IMR-90 (cell line): ENCODE measurements at regions not wholly inside any gene's neighbourhood (a gene's known extent, or its start where the extent isn't known, plus 50 kb on each side); places are given as distances from the start of the nearest gene placed in this dataset.

Experiments
- ATAC-seq: fragments of 200-7000 bp; cut with Tn5 transposase; 2 replicates; pipeline ENCODE4 v1.9.1; 2020; ENCODE audit warnings: low read depth, mild to moderate bottlenecking, moderate library complexity
- BruUV-seq: library from RNA; stranded (reverse); fragments of 400-500 nt; replicated peaks from 2 replicates; lab custom pipeline; 2021; lab: Mats Ljungman, UMichigan
- CTCF ChIA-PET: fragments of 300-600 bp; formaldehyde crosslinking; extraction: SDS; loops from one replicate; lab custom pipeline; 2021; ENCODE audit warnings: antibody characterized with exemption; lab: Yijun Ruan, JAX
- POLR2A ChIA-PET: fragments of 300-600 bp; sonication (Branson Sonifier 250); formaldehyde crosslinking; loops from one replicate; lab custom pipeline; 2022; ENCODE audit warnings: antibody characterized with exemption; ENCODE audit not compliant: unreplicated experiment; lab: Charles Lee
- DNase-seq: peaks from one replicate; pipeline ENCODE4 v3.0.0; 2013
- H2AFZ ChIP-seq: replicated peaks from 2 replicates; pipeline ENCODE3; 2013; ENCODE audit warnings: low read length, mild to moderate bottlenecking; ENCODE audit not compliant: poor library complexity
- H2AK5ac ChIP-seq: 2 replicates; pipeline ENCODE4 v1.6.1; 2013; ENCODE audit warnings: low read depth, low read length, inconsistent platforms
- H2AK9ac ChIP-seq: replicated peaks from 2 replicates; pipeline ENCODE3; 2013; ENCODE audit warnings: mild to moderate bottlenecking, low read depth, low read length, moderate library complexity; ENCODE audit not compliant: poor library complexity
- H2BK120ac ChIP-seq: 2 replicates; pipeline ENCODE4 v1.6.1; 2013; ENCODE audit warnings: low read depth, low read length, inconsistent platforms
- H2BK15ac ChIP-seq: 3 replicates; pipeline ENCODE4 v1.6.1; 2013; ENCODE audit warnings: low read depth, low read length, inconsistent platforms
- H2BK20ac ChIP-seq: 2 replicates; pipeline ENCODE4 v1.6.1; 2013; ENCODE audit warnings: low read depth, mild to moderate bottlenecking, inconsistent platforms, low read length, moderate library complexity
- H2BK5ac ChIP-seq: 2 replicates; pipeline ENCODE4 v1.6.1; 2013; ENCODE audit warnings: mild to moderate bottlenecking, low read depth, low read length, inconsistent platforms; ENCODE audit not compliant: poor library complexity, severe bottlenecking
- H3K14ac ChIP-seq: replicated peaks from 2 replicates; pipeline ENCODE4 v1.6.1; 2013; ENCODE audit warnings: low read depth, low read length, inconsistent platforms
- H3K18ac ChIP-seq: 2 replicates; pipeline ENCODE4 v1.6.1; 2013; ENCODE audit warnings: low read depth, low read length, control low read depth
- H3K23ac ChIP-seq: 2 replicates; pipeline ENCODE4 v1.6.1; 2013; ENCODE audit warnings: low read depth, low read length, inconsistent platforms
- H3K27ac ChIP-seq: 2 replicates; pipeline ENCODE4 v1.5.1; 2013; ENCODE audit warnings: mild to moderate bottlenecking, control low read depth, low read length; ENCODE audit not compliant: insufficient read depth
- H3K27me3 ChIP-seq: 2 replicates; pipeline ENCODE4 v1.6.1; 2013; ENCODE audit warnings: low read length; ENCODE audit not compliant: control insufficient read depth, insufficient read depth
- H3K36me3 ChIP-seq: 2 replicates; pipeline ENCODE4 v1.6.1; 2013; ENCODE audit warnings: low read length, mixed read lengths; ENCODE audit not compliant: control insufficient read depth, insufficient read depth
- H3K4ac ChIP-seq: 2 replicates; pipeline ENCODE4 v1.6.1; 2013; ENCODE audit warnings: low read depth, low read length, inconsistent platforms
- H3K4me1 ChIP-seq: 2 replicates; pipeline ENCODE4 v1.6.1; 2013; ENCODE audit warnings: low read length, mixed read lengths; ENCODE audit not compliant: control insufficient read depth, insufficient read depth
- H3K4me2 ChIP-seq: 2 replicates; pipeline ENCODE4 v1.6.1; 2013; ENCODE audit warnings: low read depth, mild to moderate bottlenecking, control low read depth, low read length, moderate library complexity
- H3K4me3 ChIP-seq: 2 replicates; pipeline ENCODE4 v1.5.1; 2013; ENCODE audit warnings: low read depth, mild to moderate bottlenecking, control low read depth, low read length, moderate library complexity; ENCODE audit not compliant: insufficient read depth
- H3K56ac ChIP-seq: 2 replicates; pipeline ENCODE4 v1.6.1; 2013; ENCODE audit warnings: low read length, inconsistent platforms; ENCODE audit not compliant: insufficient read depth; ENCODE audit errors: extremely low read depth
- H3K79me1 ChIP-seq, 2 experiments: 2 replicates each; pipeline ENCODE4 v1.6.1; 2013; ENCODE audit warnings: low read length in 2 of 2, inconsistent platforms in 1 of 2, low read depth in 1 of 2
- H3K9ac ChIP-seq: 2 replicates; pipeline ENCODE4 v1.6.1; 2013; ENCODE audit warnings: low read depth, low read length, control low read depth
- H3K9me1 ChIP-seq: 2 replicates; pipeline ENCODE4 v1.6.1; 2013; ENCODE audit warnings: low read length, inconsistent platforms; ENCODE audit not compliant: insufficient read depth
- H3K9me3 ChIP-seq: 2 replicates; pipeline ENCODE4 v1.6.1; 2013; ENCODE audit warnings: low read length; ENCODE audit not compliant: control insufficient read depth, insufficient read depth
- H4K20me1 ChIP-seq: 2 replicates; pipeline ENCODE4 v1.6.1; 2013; ENCODE audit warnings: low read length, inconsistent platforms; ENCODE audit not compliant: insufficient read depth
- H4K5ac ChIP-seq: 2 replicates; pipeline ENCODE4 v1.6.1; 2013; ENCODE audit warnings: mild to moderate bottlenecking, low read depth, low read length, control low read depth
- H4K8ac ChIP-seq, 2 experiments: 2 replicates each; pipeline ENCODE4 v1.6.1; 2013; ENCODE audit warnings: low read depth in 2 of 2, low read length in 2 of 2, control low read depth in 1 of 2, inconsistent platforms in 1 of 2
- H4K91ac ChIP-seq: 2 replicates; pipeline ENCODE4 v1.6.1; 2013; ENCODE audit warnings: low read depth, low read length, inconsistent platforms; ENCODE audit not compliant: insufficient read depth
- CEBPB ChIP-seq: IDR thresholded peaks from 2 replicates; pipeline ENCODE4 v1.6.1; 2012; ENCODE audit warnings: low read depth, low read length, improper control_type of control experiment
- FOS ChIP-seq: fragments of 150-350 bp; IDR thresholded peaks from 2 replicates; pipeline ENCODE4 v1.6.1; 2016; ENCODE audit warnings: low read depth, low read length
- MAZ ChIP-seq: IDR thresholded peaks from 2 replicates; pipeline ENCODE4 v1.6.1; 2012; ENCODE audit warnings: low read depth, mild to moderate bottlenecking, low read length, improper control_type of control experiment, moderate library complexity, borderline replicate concordance
- MXI1 ChIP-seq: IDR thresholded peaks from 2 replicates; pipeline ENCODE4 v1.6.1; 2012; ENCODE audit warnings: low read depth, mild to moderate bottlenecking, low read length, moderate library complexity, borderline replicate concordance
- NFE2L2 ChIP-seq: fragments of 150-350 bp; IDR thresholded peaks from 2 replicates; pipeline ENCODE4 v1.6.1; 2016; ENCODE audit warnings: low read depth, mild to moderate bottlenecking, low read length
- POLR2A ChIP-seq: IDR thresholded peaks from 2 replicates; pipeline ENCODE4 v1.6.1; 2012; ENCODE audit warnings: mild to moderate bottlenecking, low read depth, low read length
- RAD21 ChIP-seq: IDR thresholded peaks from 2 replicates; pipeline ENCODE4 v1.6.1; 2012; ENCODE audit warnings: low read length, improper control_type of control experiment
- RCOR1 ChIP-seq: IDR thresholded peaks from 2 replicates; pipeline ENCODE4 v1.6.1; 2012; ENCODE audit warnings: mild to moderate bottlenecking, low read length, improper control_type of control experiment; ENCODE audit not compliant: insufficient replicate concordance
- RFX5 ChIP-seq: IDR thresholded peaks from 2 replicates; pipeline ENCODE4 v1.8.0; 2012; ENCODE audit warnings: low read depth, mild to moderate bottlenecking, low read length, moderate library complexity
- SMC3 ChIP-seq: fragments of 150-350 bp; IDR thresholded peaks from 2 replicates; pipeline ENCODE4 v1.6.1; 2016; ENCODE audit warnings: low read depth, mild to moderate bottlenecking, antibody characterized with exemption, low read length, moderate library complexity
- WGBS, 2 experiments: methylation state at CpG; one replicate each; pipeline versions ENCODE4 v1.1.5 to v1.1.7; 2013; ENCODE audit warnings: missing lambda C conversion rate in 2 of 2; ENCODE audit not compliant: insufficient read length in 1 of 2; ENCODE audit errors: extremely low coverage in 2 of 2; 5-methylcytosine and 5-hydroxymethylcytosine counted together
- dilution Hi-C: fragments of 300-500 bp; cut with HindIII; formaldehyde crosslinking; loops from one replicate; pipeline ENCODE4 v1.14.3; 2018; ENCODE audit warnings: low sequenced_read_pairs; ENCODE audit not compliant: unreplicated experiment
- in situ Hi-C: fragments of 300-500 bp; cut with MboI; formaldehyde crosslinking; loops from 3 replicates; pipeline ENCODE4 v1.14.3; 2019; ENCODE audit warnings: low sequenced_read_pairs, inconsistent platforms, mixed read lengths
- intact Hi-C: fragments of 100-400 bp; cut with micrococcal nuclease; formaldehyde crosslinking; loops from 2 replicates; pipeline ENCODE4 v1.10.0; 2022
- TF ChIP-seq, protein P1 (sequence below): fragments of 150-350 bp; IDR thresholded peaks from 2 replicates; pipeline ENCODE4 v1.6.1; 2016; ENCODE audit warnings: low read depth, mild to moderate bottlenecking, low read length, moderate library complexity, borderline replicate concordance

DNA sequence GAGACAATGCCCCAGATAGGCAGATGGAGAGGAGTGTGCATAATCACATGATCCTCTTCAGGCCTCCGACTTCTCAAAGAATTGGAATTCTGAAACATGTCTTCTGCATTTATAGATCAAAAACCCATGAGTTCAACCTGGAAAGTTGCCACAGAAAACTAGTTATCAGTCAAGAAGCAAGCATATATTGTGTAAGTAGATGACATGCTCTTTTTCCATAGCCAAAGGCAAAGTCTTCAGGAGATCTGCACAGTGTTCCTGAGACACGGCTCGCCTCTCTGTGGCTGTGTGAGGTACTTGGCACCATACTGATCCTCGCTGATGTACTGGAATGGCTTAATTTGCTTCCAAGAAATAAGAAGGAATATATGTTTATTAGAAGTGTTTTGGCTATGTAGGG is 213.5 kb upstream of the MKI67 start:
- intact Hi-C loops = no loop called here
- WGBS, 2 experiments = 20% methylated on average over 1 of the region's 4 CpGs; no CpG with 5 or more reads in 1 of the 2 experiments

More for the DNA sequence above, 213.5 kb upstream of the MKI67 start:
- ATAC-seq = no peak
- no peak for DNase-seq
- no peak overlapping the region for H4K5ac ChIP-seq
- no peak overlapping the region for H3K4me3 ChIP-seq
- in situ Hi-C loops = no loop called here
- H3K9me3 ChIP-seq = peaks cover 20% of the 10 kb centered on the region
- no peaks in the 10 kb centered on the region for H3K4me1 ChIP-seq
- H3K23ac ChIP-seq = no peak overlapping the region
- H3K4me2 ChIP-seq = no peak overlapping the region
- no peaks in the 10 kb centered on the region for H4K20me1 ChIP-seq
- dilution Hi-C loops = no loop called here
- no peak overlapping the region for H2AK9ac ChIP-seq
- no peak overlapping the region for H2AFZ ChIP-seq
- no peak overlapping the region for H2BK5ac ChIP-seq
- H3K9ac ChIP-seq = no peak overlapping the region
- H3K79me1 ChIP-seq = no peaks in the 10 kb centered on the region
- no peak overlapping the region for H2BK120ac ChIP-seq
- ChIA-PET POLR2A (no interaction called here), CTCF (no interaction called here)
- no peak overlapping the region for H3K56ac ChIP-seq
- no TSS peak for BruUV-seq
- H3K36me3 ChIP-seq = no peaks in the 10 kb centered on the region
- no peak overlapping the region for H3K4ac ChIP-seq
- H2AK5ac ChIP-seq = no peak overlapping the region
- no peak overlapping the region for H4K8ac ChIP-seq
- H3K27ac ChIP-seq = no peak overlapping the region
- H2BK15ac ChIP-seq = no peak overlapping the region
- H4K91ac ChIP-seq = no peak overlapping the region
- H3K18ac ChIP-seq = no peak overlapping the region
- H3K27me3 ChIP-seq = no peaks in the 10 kb centered on the region
- no peak overlapping the region for H3K14ac ChIP-seq
- TF ChIP-seq CEBPB (no peak), RAD21 (no peak), FOS (no peak), RCOR1 (no peak), MAZ (no peak), POLR2A (no peak), RFX5 (no peak), NFE2L2 (no peak), MXI1 (no peak), SMC3 (no peak)
- TF ChIP-seq, protein P1, sequence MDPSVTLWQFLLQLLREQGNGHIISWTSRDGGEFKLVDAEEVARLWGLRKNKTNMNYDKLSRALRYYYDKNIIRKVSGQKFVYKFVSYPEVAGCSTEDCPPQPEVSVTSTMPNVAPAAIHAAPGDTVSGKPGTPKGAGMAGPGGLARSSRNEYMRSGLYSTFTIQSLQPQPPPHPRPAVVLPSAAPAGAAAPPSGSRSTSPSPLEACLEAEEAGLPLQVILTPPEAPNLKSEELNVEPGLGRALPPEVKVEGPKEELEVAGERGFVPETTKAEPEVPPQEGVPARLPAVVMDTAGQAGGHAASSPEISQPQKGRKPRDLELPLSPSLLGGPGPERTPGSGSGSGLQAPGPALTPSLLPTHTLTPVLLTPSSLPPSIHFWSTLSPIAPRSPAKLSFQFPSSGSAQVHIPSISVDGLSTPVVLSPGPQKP = no peak
- H2BK20ac ChIP-seq = no peak overlapping the region
- no peaks in the 10 kb centered on the region for H3K9me1 ChIP-seq
